Fibroblast of villous mesenchyme (primary cell): ENCODE measurements at regions not wholly inside any gene's neighbourhood (a gene's known extent, or its start where the extent isn't known, plus 50 kb on each side); places are given as distances from the start of the nearest gene placed in this dataset.
"Not testable (repeated sequence)": the region's sequence is repeated elsewhere in the genome, so short reads cannot be mapped to it uniquely, and the experiment has no call there.

Experiments used
- DNase-seq: peaks from one replicate; pipeline ENCODE4 v3.0.0-alpha.2; 2010; ENCODE audit warnings: low read depth
- H3K4me3 ChIP-seq: 2 replicates; pipeline ENCODE4 v1.5.1; 2011; ENCODE audit warnings: low read depth, mild to moderate bottlenecking, low read length
- TF ChIP-seq, protein P1 (sequence below): IDR thresholded peaks from 2 replicates; pipeline ENCODE4 v1.5.1; 2012; ENCODE audit warnings: low read depth, mild to moderate bottlenecking, low read length; ENCODE audit not compliant: insufficient read depth

DNA sequence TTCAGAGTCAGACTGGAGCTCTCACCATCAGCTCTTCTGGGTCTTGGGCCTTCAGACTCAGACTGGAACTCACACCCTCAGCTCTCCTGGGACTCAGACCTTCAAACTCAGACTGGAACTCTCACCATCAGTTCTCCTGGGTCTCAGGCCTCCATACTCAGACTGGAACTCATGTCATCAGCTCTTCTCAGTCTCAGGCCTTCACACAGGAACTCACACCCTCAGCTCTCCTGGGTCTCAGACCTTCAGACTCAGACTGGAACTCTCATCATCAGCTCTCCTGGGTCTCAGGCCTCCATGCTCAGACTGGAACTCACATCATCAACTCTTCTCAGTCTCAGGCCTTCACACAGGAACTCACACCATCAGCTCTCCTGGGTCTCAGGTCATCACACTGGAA is 147.2 kb upstream of the MXRA5 start:
- no peak for DNase-seq
- TF ChIP-seq, protein P1, sequence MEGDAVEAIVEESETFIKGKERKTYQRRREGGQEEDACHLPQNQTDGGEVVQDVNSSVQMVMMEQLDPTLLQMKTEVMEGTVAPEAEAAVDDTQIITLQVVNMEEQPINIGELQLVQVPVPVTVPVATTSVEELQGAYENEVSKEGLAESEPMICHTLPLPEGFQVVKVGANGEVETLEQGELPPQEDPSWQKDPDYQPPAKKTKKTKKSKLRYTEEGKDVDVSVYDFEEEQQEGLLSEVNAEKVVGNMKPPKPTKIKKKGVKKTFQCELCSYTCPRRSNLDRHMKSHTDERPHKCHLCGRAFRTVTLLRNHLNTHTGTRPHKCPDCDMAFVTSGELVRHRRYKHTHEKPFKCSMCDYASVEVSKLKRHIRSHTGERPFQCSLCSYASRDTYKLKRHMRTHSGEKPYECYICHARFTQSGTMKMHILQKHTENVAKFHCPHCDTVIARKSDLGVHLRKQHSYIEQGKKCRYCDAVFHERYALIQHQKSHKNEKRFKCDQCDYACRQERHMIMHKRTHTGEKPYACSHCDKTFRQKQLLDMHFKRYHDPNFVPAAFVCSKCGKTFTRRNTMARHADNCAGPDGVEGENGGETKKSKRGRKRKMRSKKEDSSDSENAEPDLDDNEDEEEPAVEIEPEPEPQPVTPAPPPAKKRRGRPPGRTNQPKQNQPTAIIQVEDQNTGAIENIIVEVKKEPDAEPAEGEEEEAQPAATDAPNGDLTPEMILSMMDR = no peak
- H3K4me3 ChIP-seq = no peak overlapping the region

DNA sequence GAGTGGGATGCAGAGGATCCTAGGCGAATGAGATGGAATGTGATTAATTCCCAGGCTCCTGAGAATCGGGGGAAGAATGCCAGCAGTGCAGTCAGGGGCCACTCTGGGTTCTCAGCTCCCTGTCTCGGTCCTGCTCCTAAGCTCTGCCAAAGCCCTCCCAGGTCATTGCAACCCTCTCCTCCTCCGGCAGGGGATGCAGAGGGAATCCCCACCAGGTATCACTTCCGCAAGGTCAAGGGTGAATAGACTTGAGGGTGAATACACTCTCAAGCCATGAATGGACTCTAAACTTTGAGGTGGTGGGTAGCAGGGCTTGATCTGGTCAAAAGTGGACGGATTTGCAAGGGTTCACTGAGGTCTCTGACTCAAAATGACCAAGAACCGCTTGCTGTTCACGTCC is 139.3 kb upstream of the MXRA5 start:
- TF ChIP-seq, protein P1 = no peak
- H3K4me3 ChIP-seq = no peak overlapping the region
- no peak for DNase-seq

DNA sequence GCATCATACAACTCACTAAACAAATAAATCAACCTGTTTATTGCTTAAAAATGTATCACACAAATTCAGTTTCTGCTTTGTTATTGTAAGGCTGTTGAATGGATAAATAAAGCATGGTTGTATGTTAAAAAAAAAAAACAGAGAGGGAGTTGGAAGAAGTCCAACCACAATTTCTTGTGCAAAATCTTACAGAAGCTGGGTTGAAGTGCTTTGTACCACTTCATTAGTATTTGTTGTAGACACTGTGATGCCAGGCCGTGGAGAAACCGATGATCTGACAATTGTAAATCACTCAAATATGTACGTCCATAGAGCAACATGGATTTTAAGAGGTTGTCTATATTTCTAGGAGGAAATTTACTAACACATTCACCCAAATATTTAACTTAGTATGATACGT is 132.6 kb upstream of the MXRA5 start:
- TF ChIP-seq, protein P1 = no peak
- no peak overlapping the region for H3K4me3 ChIP-seq
- DNase-seq = no peak

DNA sequence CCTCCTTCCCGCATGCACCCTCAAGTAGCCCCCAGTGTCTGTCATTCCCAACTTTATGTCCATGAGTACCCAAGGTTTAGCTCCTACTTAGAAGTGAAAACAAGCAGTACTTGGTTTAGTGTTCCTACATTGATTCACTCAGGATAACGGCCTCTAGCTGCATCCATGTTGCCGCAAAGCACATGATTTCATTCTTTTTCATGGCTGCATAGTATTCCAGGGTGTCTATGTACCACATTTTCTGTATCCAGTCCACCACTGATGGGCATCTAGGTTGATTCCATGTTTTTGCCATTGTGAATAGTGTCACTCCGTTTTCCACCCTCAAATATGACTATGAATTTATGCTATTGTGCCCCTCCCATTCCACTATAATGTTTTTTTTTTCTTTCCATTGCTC is 130.5 kb upstream of the MXRA5 start:
- H3K4me3 ChIP-seq = no peak overlapping the region
- DNase-seq = no peak
- TF ChIP-seq, protein P1 = no peak

DNA sequence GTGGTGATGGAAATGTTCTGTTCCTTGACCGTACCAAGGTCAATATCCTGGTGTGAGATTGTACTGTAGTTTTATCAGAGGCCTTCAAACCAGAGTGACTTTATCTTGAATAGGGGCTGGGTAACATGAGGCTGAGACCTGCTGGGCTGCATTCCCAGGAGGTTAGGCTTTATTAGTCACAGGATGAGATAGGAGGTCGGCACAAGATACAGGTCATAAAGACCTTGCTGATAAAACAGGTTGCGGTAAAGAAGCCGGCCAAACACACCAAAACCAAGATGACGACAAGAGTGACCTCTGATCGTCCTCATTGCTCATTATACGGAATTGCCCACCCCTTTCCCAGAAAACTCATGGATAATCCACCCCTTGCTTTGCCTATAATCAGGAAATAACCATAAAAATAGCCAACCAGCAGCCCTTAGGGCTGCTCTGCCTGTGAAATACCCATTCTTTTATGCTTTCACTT is 123.8 kb upstream of the MXRA5 start:
- not testable (repeated sequence) for H3K4me3 ChIP-seq
- peak; percentile 86 for DNase-seq

DNA sequence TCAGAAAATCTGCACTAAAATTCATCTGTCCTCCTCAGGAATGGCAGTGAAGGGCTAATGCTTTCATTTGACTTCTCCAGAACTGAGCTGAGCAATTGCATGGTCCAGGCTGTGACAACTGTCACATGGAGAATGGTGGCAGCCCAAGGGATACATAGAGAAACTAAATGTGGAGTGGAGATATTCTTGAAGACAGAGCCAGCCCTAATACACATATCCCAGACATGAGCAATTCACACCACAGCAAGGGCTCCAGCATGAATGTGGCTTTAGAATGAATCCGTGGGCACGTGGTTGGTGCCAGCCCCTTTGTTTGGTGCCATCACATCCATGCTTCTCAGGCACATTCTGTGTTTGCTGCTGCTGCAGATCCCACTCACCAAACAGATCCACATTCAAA is 121.6 kb upstream of the MXRA5 start:
- DNase-seq = no peak
- H3K4me3 ChIP-seq = no peak overlapping the region
- TF ChIP-seq, protein P1 = no peak

DNA sequence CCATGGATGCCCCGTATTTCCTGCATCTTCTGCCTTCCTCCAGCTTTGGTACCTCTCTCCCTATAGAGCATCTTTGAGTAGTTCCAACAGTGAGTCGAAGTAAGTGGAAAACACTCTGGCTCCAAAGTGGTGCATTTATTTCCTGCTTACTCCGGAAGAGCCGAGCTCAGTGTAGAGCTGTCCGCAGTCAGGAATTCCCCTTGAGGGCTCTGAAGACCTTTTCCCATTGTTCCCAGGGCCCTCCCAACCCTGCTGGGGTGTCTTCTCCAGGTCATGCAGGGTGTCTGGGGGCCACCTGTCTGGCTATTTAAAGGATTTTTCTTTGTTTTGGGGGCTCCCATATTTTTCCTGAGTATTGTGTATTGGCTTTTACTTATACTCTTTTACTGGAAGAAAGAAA is 118.6 kb upstream of the MXRA5 start:
- TF ChIP-seq, protein P1 = no peak
- DNase-seq = no peak
- H3K4me3 ChIP-seq = no peak overlapping the region
